Type B pancreatic cell (in vitro differentiated cells): ENCODE measurements at regions not wholly inside any gene's neighbourhood (a gene's known extent, or its start where the extent isn't known, plus 50 kb on each side); places are given as distances from the start of the nearest gene placed in this dataset.

Source experiments
- DNase-seq: peaks from one replicate; pipeline ENCODE4 v3.0.0; 2021; ENCODE audit warnings: mixed read lengths; ENCODE audit not compliant: unreplicated experiment; ENCODE audit errors: extremely low spot score
- H3K27ac Mint-ChIP-seq: 2 replicates; pipeline ENCODE4 v1.8.0; 2021; ENCODE audit warnings: mild to moderate bottlenecking, mixed read lengths
- H3K27me3 Mint-ChIP-seq: 2 replicates; pipeline ENCODE4 v1.8.0; 2021; ENCODE audit warnings: mixed read lengths
- H3K36me3 Mint-ChIP-seq: 2 replicates; pipeline ENCODE4 v1.8.0; 2021; ENCODE audit warnings: mixed read lengths
- H3K4me1 Mint-ChIP-seq: one replicate; pipeline ENCODE4 v1.8.0; 2021; ENCODE audit warnings: mixed read lengths; ENCODE audit not compliant: unreplicated experiment
- H3K4me3 Mint-ChIP-seq: 2 replicates; pipeline ENCODE4 v1.8.0; 2021; ENCODE audit warnings: mild to moderate bottlenecking, mixed read lengths
- H3K9me3 Mint-ChIP-seq: 2 replicates; pipeline ENCODE4 v1.8.0; 2021; ENCODE audit warnings: mixed read lengths
- TF ChIP-seq, protein P1 (sequence below): fragments of 200-600 bp; sonication (generic); conservative IDR thresholded peaks from 2 replicates; pipeline ENCODE4 v1.5.0; 2021; ENCODE audit warnings: antibody characterized with exemption, mild to moderate bottlenecking

- H3K4me3 Mint-ChIP-seq, result no peak overlapping the region
- TF ChIP-seq, protein P1, sequence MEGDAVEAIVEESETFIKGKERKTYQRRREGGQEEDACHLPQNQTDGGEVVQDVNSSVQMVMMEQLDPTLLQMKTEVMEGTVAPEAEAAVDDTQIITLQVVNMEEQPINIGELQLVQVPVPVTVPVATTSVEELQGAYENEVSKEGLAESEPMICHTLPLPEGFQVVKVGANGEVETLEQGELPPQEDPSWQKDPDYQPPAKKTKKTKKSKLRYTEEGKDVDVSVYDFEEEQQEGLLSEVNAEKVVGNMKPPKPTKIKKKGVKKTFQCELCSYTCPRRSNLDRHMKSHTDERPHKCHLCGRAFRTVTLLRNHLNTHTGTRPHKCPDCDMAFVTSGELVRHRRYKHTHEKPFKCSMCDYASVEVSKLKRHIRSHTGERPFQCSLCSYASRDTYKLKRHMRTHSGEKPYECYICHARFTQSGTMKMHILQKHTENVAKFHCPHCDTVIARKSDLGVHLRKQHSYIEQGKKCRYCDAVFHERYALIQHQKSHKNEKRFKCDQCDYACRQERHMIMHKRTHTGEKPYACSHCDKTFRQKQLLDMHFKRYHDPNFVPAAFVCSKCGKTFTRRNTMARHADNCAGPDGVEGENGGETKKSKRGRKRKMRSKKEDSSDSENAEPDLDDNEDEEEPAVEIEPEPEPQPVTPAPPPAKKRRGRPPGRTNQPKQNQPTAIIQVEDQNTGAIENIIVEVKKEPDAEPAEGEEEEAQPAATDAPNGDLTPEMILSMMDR, result no peak
- no peak for DNase-seq
- peaks cover 9% of the 10 kb centered on the region for H3K9me3 Mint-ChIP-seq
- H3K4me1 Mint-ChIP-seq, result peaks cover 5% of the 10 kb centered on the region
- no peaks in the 10 kb centered on the region for H3K27me3 Mint-ChIP-seq
- no peak overlapping the region for H3K27ac Mint-ChIP-seq
- H3K36me3 Mint-ChIP-seq, result no peaks in the 10 kb centered on the region
Observed at GRCh38 chr5:89273289-89273688, 390.3 kb upstream of the MEF2C start.

DNA sequence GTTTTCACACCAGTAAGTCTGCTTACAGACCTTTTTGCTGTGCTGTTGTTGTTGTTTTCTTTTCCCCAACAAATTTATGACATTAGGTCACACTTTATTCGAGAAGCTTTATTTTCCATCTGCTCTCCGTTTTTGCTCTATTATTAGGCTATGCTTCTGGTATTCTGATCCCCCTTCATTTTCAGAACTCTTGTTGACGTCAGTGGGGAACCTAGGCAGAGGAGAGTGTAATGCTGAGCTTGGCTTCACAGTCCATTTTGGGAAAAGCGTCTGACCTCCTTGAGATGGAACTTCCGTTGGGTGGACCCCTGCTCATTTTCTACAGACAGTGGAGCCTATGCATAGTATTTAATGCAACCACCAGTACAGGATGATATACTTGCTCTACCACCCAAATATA is 387.9 kb upstream of the MEF2C start:
- H3K27me3 Mint-ChIP-seq, result no peaks in the 10 kb centered on the region
- no peaks in the 10 kb centered on the region for H3K36me3 Mint-ChIP-seq
- peaks cover 5% of the 10 kb centered on the region for H3K4me1 Mint-ChIP-seq
- no peak overlapping the region for H3K27ac Mint-ChIP-seq
- DNase-seq, result no peak
- peaks cover 9% of the 10 kb centered on the region for H3K9me3 Mint-ChIP-seq
- H3K4me3 Mint-ChIP-seq, result no peak overlapping the region
- TF ChIP-seq, protein P1, result no peak

DNA sequence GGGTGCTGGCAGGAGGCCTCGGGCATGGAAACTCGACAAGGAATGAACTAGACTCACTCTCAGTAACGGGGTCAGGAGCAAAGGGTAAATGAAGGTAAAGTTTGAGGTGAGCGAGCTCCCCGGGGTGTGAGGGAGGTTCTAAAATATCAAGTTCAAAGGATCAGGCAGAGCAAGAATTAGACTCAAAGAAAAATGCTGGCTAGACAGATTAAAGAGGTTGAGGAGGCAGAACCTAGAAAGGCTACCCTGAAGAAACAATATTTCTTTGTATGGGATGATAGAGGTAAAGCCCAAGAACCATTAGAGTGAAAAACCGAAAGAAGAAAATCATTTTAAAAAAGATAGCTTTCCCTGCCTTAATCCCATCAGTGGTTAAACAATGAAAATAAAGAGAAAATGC is 386.7 kb upstream of the MEF2C start:
- TF ChIP-seq, protein P1, result no peak
- Mint-ChIP-seq H3K27ac (no peak overlapping the region), H3K9me3 (peaks cover 6% of the 10 kb centered on the region), H3K27me3 (no peaks in the 10 kb centered on the region), H3K36me3 (no peaks in the 10 kb centered on the region), H3K4me3 (no peak overlapping the region), H3K4me1 (peaks cover 5% of the 10 kb centered on the region)
- no peak for DNase-seq

- H3K36me3 Mint-ChIP-seq, result no peaks in the 10 kb centered on the region
- peaks cover 5% of the 10 kb centered on the region for H3K4me1 Mint-ChIP-seq
- no peaks in the 10 kb centered on the region for H3K27me3 Mint-ChIP-seq
- DNase-seq, result no peak
- TF ChIP-seq, protein P1, result no peak
- H3K9me3 Mint-ChIP-seq, result peaks cover 4% of the 10 kb centered on the region
- no peak overlapping the region for H3K27ac Mint-ChIP-seq
- no peak overlapping the region for H3K4me3 Mint-ChIP-seq
Observed at GRCh38 chr5:89268460-89268859, 385.5 kb upstream of the MEF2C start.

DNA sequence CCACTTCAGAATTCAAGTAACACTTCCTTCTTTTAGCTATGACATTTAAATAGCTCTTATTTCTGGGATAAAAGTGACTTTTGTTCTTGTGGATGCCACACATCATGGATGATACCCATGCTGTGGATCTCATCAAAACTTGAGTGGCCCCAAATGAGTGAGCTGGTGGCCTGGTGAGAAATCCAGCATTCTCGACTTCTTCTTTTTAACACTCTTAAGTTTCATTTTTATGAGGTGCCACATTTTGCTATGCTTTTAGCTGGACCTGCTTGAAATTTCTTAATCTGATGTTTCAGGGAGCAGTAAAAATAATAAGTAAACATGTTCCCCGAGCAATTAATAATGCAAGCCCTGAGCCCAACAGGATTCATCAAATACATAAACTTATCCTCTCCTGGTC is 384.8 kb upstream of the MEF2C start:
- H3K27me3 Mint-ChIP-seq, result no peaks in the 10 kb centered on the region
- H3K4me1 Mint-ChIP-seq, result peaks cover 5% of the 10 kb centered on the region
- no peaks in the 10 kb centered on the region for H3K36me3 Mint-ChIP-seq
- H3K9me3 Mint-ChIP-seq, result peaks cover 4% of the 10 kb centered on the region
- TF ChIP-seq, protein P1, result no peak
- H3K4me3 Mint-ChIP-seq, result no peak overlapping the region
- DNase-seq, result no peak
- H3K27ac Mint-ChIP-seq, result no peak overlapping the region
